ENCODE measurements at regions not wholly inside any gene's neighbourhood (a gene's known extent, or its start where the extent isn't known, plus 50 kb on each side); places are given as distances from the start of the nearest gene placed in this dataset.
A peak's percentile ranks its signal among the peaks of the same experiment; 100 is the strongest.
"Not testable (repeated sequence)": the region's sequence is repeated elsewhere in the genome, so short reads cannot be mapped to it uniquely, and the experiment has no call there.

DNA sequence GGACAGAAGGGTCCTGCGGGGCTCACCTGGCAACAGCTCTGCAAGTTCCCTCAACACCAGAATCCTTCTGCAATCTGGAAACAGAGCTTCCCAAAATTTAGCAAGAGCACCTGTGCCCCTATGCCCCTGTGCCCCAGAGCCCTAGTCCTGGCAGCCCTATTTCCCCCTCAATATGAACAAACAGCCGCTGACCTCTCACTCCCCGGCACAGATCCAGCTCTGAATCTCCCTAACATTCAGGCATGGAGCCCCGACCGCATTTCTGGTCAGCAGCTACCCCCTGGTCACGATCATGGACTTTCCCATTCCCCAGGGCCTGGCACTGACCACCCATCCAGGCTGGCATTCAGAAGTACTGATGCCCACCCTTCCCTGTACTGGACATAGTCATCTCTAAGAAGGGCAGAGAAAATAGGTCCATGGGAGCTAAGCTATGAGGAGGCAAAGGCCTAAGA is 110.8 kb upstream of the SMURF2 start:
- DNase-seq (ENCODE audit: low spot score): no peak

DNA sequence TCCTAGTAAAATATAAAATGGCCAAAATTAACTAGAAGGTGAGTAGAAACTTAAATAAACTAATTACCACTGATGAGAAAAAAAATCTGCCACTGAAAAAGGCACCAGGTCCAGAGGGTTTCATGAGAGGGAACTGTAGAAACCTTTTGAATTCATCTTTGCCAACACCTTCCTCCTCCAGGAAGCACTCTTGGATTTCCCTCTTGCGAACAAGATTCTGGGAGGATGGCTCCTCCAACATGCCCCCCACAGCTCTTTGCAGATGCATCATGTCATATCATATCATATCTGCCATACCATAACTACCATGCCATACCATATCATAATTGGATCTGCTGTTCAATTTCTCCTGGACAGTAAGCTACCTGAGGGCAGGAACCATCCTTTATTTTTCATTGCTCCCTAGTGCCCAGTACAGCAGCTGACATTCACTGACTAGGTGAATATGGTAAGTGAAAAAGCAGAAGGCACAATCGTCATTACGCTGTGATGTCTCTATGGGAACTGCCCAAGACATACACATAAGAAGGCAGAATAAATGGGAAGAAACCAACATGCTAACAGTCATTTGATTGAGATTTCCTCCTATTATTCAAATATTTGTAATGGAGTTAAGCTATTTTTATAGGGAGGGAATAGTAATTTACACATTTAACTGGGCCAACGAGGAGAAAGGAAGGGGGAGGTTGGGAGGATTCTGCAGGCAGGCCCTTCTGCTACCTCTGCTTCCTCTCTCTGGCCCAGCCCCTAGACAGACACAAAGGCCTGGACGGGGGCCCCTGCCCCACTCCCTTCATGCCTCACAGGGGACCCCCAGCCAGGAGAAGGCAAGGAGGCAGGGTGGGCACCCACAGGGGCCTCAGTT is 110.1 kb upstream of the SMURF2 start:
- no peak for DNase-seq (ENCODE audit: low spot score)

DNA sequence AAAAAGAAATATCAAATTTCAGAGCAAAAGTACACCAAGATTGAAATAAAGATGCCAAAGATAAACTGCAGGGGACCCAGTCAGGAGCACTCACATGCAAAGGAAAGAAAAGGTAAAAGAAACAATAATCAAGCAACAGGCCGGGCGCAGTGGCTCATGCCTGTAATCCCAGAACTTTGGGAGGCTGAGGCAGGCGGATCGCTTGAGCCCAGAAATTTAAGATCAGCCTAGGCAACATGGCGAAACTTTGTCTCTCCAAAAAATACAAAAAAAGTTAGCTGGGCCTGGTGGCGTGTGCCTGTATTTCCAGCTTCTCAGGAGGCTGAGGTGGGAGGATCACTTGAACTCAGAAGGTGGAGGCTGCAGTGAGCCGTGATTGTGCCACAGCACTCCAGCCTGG is 107.6 kb upstream of the SMURF2 start:
- no peak for DNase-seq (ENCODE audit: low spot score)

DNA sequence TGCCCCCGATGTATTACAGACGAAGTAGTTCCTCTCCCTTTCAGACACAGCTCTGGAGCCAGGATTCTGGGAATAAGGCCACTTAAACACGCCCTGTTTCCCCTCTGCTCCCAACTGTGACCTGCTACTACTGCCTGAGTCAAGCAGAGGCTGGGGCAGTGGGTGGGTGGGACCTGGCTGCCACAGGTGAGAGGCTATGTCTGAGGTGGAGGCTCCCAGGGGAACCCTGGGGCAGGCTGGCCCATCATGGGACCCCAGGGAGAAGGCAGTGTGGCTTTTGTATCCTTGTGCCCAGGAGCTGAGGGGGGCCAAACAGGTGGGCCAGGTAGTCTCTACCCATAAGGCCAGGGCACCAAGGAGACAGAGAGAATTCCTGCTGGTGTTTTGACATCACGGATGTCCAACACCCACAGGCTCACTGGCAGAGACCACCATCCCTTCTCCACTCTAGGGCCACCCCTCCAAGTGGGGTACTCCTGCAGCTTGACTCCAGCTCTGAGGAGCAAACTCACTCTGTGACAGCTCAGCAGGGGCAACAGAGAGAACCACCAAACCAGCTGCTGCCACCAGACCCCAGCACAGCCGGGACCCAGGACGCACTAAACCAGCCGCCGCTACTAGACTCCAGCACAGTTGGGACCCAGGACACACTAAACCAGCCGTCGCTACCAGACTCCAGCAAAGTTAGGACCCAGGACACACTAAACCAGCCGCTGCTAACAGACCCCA is 105.3 kb upstream of the SMURF2 start:
- no peak for DNase-seq (ENCODE audit: low spot score)

DNA sequence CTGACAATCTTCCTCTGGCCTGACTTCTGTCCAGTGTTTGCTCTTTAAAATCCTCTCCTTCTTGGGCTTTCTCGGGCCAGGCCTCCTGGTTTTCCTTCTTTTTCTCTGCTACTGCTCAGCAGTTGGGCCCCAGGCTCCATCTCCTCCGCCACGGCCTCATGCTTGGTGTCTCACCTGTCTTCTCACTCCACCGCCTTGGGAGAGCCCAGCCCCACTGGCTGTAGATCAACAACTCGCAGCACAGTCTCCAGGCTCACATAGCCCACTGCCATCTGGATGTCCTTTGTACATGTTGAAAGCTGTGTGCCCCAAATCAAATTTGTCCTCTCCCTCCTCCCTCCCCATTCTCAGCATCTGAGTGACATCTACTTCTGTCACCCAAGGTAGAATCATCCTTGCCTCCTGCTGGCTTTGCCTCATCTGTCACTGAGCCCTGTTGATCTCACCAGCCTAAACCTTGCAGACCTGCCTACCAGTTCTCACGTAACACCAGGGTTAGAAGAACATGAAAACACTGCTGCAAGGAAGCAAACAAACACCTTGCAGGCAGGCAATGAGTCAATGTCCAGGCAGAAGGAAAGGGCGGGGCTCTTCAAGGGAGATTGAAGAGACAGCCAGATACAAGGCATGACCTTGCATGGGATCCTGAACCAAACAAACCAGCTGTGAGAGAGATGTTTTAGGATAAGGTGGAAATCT is 103.2 kb upstream of the SMURF2 start:
- no peak for DNase-seq (ENCODE audit: low spot score)

DNA sequence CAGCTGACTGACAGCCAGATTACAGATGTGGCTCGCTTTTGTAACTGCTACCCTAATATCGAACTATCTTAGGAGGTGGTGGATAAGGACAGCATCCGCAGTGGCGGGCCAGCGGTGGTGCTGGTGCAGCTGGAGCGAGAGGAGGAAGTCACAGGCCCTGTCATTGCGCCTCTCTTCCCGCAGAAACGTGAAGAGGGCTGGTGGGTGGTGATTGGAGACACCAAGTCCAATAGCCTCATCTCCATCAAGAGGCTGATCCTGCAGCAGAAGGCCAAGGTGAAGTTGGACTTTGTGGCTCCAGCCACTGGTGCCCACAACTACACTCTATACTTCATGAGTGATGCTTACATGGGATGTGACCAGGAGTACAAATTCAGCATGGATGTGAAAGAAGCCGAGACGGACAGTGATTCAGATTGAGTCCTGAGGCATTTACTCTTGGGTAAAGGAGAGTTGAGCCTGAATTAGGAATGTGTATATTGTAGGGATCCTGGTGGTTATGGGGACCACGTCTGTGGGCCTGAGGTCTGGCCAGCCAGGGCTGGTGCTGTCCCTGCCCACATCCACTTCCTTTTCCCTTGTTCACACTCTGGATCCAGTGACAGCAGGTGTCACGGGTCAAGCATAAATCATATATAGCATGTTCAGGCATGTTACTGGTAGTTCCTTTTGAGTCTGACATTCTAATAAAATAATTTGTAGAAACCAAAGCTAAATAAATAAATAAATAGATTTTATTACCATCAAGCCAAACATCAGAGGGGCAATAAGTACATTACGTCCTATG is 89.0 kb upstream of the SMURF2 start:
- no peak for DNase-seq (ENCODE audit: low spot score)

DNA sequence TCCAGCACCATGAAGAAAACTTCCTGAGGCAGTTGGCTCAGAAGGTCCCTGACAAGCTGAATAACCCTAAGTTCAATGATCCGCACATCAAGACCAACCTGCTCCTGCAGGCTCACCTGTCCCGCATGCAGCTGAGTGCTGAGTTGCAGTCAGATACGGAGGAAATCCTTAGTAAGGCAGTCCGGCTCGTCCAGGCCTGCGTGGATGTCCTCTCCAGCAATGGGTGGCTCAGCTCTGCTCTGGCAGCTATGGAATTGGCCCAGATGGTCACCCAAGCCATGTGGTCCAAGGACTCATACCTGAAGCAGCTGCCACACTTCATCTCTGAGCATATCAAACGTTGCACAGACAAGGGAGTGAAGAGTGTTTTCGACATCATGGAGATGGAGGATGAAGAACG is 88.4 kb upstream of the SMURF2 start:
- DNase-seq (ENCODE audit: low spot score): no peak

DNA sequence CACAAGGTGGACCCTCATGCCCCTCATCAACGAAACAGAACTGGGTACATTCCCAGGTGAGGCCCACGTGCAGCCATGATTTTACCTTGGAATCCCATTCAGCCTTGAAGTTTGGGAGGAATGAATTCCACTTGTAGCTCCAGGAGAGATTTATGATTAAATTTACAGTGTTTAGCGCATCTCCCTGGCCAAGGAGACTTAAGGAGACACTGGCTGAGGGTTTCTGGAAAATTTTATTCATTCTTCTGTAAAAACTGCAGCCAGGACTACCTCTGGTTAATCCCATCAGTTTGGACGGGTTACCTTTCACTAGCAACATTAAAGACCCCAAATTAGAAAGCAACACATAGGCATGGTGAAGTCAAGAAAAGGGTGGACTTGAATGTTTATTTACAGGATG is 87.2 kb upstream of the SMURF2 start:
- no peak for DNase-seq (ENCODE audit: low spot score)

DNA sequence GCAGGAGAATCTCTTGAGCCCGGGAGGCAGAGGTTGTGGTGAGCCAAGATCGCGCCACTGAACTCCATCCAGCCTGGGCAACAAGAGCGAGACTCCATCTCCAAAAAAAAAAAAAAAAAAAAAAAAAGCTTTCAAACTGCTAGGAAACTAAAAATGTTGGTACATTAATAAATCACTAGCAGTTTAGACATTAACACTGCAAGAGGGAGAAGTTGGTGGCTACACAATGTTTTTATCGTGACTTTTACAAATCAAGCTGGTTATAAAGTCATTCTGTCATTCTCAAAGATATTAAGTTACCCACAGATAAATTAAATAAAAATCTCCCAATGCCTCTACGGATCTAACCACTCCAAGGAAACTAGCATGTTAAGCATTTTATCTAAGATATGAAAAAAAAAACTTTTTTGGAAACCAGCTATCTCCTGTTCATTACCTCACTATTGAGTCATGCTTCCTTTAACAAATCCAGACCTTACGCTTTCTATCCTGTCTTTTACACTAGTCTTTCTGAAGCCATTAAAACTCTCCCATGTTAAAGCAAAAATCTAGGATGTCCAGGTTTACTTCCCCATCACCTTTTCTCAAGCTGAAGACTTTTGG is 85.9 kb upstream of the SMURF2 start:
- DNase-seq (ENCODE audit: low spot score): peak; percentile 63

DNA sequence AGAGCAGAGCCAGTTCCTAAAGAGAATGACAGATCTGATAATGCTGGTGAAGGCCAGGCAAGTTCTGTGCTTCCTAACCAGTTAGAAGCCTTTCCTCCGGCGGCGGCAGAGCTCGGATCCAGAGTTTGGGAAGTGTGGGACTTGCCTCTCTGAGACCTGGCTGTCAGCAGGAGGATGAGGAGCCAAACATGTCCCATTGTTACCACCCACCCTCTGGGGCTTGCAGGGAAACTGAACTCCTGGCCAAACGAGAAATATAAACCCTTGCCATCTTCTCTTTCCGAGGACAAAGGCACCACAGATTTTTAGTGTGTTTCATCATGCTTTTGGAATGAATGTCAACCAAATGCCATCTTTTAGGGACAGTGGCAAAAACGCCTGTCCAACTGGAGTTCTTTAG is 80.2 kb upstream of the SMURF2 start:
- no peak for DNase-seq (ENCODE audit: low spot score)

DNA sequence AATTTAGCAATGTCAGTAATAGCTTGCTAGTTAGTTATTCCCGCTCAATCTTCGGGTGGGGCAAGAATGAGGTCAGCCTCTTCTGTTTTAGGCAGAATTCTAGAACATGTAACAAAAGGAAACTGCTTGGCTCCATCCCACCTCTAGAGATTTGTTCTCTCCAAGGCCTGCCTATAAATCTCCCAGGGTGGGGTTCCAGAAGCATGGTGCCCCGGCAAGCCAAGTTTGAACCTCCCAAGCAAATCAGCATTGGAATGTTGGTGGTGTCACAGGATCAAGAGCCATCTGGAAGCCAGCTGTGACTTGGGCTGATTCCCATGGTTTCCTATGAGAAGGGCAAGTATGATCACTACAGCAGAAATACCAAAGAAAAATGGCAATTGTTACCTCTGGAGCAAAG is 79.8 kb upstream of the SMURF2 start:
- DNase-seq (ENCODE audit: low spot score): not testable (repeated sequence)

DNA sequence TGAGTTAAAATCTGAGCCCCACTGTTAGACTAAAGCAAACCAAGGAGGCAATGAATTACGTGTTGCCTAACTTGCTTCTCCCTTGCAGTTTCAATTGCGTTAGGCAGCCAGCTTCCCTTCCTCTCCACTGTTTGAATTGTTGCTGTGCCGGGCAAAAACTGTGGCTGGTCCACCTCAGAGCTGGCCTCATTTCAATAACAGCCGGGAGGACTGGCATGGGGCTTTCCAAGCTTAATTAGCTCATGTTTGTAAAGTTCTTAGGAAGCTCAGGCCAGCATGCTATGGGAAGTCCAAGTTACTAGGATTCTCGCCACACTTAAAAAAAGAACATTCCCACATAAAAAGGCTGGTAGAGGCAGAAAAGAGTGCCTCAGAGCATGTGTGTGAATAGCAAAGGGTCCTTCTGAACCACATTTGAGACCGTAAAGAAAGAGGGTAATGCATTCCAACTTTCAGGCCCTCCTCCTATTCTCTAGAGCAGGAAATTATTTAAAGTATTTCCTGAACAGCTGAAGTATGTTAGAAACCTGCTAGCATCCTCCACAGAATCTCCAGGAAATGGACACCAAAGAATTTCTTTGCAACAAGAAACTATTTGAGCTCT is 79.0 kb upstream of the SMURF2 start:
- peak; percentile 60 for DNase-seq (ENCODE audit: low spot score)

DNA sequence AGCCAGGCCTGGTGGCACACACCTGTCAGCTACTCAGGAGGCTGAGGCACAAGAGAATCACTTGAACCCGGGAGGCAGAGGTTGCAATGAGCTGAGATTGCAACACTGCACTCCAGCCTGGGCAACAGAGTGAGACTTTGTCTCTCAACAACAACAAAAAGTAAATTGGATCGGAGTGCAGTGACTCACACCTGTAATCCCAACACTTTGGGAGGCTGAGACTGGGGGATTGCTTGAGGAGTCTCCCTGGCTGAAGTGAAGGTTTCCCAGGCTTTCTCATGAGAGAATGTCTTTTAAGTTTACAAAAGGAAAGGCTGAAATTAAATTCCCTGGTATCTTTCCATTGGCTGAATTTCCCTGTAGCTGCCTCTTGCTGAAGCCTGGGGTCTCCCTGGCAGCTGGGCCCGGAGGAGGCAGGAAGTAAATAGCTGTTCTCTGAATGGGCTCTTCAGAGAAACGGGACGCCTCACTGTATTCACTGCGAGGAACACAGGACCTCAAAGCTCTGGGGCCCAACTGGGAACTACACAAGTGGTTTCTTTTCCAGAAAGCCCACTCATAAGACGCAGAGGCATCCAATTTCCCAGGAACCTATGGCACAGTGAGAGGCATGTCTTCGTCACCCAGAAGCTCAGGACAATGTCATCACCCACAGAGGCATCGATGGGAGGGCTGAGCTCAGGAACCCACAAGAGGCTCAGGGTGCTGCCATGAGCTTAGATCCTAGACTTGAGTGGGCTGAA is 77.4 kb upstream of the SMURF2 start:
- no peak for DNase-seq (ENCODE audit: low spot score)

DNA sequence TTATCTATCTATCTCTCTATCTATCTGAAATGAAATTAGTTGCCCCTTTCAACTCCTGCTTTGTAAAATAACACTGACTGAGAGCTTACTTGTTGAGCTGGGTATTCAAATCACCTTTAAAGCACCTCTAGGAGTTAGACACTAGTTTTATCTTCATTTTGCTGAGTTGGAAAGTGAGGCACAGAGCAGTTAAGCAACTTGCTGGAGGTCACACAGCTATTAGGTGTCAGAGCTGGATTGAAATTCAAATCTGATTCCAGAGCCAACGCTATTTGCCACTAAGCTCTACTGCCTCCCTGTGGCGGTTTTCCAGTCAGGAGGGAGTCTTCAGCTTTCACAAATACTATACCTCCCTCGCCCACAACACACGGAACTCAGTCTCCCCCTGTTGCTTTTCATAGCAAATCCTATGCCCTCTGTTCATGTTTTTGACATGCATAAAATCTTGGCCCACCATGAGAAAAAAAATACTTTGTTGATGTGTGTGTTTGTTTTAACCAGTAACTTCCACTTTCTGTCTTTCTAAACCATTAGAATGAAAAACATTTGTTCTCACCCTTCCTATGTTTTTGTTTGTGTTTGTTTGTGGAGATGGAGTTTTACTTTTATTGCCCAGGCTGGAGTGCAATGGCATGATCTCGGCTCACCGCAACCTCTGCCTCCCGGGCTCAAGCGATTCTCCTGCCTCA is 74.8 kb upstream of the SMURF2 start:
- peak; percentile 65 for DNase-seq (ENCODE audit: low spot score)

DNA sequence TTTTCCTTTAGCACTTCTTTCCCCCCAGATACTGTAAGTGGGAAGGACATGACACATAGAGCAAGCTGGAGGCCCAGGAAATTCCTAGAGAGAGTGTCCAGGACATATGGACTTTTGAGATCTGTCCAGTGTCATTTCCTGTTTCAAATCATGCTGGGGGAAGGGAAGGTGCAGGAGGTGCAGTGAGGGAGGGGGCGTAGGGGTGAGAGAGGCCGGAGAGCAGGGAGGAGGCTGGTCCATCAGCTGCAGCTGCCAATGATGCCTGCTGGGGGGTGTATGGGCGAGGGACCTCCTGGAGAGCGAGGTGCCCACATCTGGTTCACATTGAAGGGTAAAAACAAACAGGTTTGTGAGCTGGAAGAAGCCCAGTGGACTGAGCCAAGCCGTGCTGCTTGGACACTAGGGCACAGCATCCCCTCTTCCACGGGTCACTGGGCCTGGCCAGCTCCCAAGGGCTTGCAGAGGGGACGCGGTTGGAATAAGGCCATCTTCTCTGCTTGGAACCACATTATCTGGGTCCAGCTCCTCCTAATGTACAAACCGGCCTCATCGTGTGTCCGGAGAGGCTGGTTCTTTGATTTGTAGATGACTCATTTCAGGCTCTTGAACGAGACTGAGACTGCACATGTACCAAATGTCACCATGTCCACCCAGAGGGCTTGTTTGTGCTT is 70.4 kb upstream of the SMURF2 start:
- peak; percentile 91 for DNase-seq (ENCODE audit: low spot score)

DNA sequence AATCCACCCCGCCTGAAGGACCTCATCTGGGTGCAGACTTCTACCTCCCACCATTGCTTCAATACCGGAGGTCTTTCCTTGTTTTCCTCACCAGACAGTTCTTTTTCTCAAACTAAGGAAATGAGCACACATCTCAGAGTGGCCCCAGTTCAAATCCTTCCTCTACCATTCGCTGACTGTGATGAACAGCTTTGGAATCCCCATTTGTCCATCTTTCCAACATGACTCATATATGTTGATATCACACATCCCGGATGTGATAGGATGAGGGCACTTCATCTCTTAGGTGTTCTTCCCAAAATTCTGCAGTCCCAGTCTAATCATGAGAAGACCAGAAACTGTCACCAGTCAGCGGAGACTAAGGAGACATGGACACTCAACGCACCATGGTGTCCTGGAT is 67.9 kb upstream of the SMURF2 start:
- DNase-seq (ENCODE audit: low spot score): peak; percentile 78

DNA sequence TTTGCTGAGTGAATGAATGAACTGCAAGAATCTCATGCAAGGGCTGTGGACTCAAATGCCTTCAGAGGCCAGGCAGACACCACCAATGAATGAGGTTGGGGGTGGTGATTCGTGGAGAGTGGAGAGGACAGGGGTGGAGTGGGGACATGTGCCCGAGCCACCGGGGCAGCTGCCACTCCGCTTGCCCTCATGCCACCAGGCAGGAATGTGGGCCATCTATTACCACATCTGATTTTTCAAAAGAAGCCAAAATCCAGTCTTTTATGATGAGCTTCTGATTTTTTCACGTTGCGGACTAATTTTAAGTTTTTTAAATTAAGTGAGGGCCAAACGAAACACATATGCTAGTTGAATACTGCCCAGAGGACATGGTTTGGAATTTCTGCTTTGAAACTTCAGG is 67.1 kb upstream of the SMURF2 start:
- no peak for DNase-seq (ENCODE audit: low spot score)

DNA sequence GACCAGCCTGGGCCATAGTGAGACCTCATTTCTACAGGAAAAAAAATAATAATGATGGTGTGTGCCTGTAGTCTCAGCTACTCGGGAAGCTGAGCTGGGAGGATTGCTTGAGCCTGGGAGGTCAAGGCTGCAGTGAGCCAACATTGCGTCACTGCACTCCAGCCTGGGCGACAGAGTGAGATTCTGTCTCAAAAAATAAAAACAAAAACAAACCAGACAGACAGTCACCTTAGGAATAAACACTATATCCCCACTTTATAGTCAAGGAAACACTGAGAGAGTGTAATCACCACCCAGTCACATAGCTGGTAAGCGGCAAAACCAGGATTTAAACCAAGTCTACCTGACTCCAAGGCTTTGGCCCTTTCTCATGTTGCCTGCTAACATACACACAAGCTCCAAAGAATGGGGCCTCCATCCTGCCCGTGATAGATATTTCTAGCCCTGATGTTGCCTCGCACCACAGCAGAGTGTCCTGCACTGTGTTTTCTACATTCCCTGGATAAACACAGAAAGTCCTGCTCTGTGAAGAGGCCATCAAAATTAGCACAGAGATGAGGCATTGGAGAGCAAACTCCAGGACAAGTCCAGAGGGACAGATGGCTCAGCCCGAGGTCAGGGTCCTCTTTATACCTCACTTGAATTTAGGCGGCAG is 66.1 kb upstream of the SMURF2 start:
- DNase-seq (ENCODE audit: low spot score): no peak

All from A172 (cell line).